GM21723 (cell line): ENCODE measurements at regions not wholly inside any gene's neighbourhood (a gene's known extent, or its start where the extent isn't known, plus 50 kb on each side); places are given as distances from the start of the nearest gene placed in this dataset.
A peak's percentile ranks its signal among the peaks of the same experiment; 100 is the strongest.

ENCODE experiments used
- ATAC-seq: cut with Tn5 transposase; IDR thresholded peaks from one replicate; pipeline ENCODE4 v1.9.1; 2021; ENCODE audit warnings: mild to moderate bottlenecking, moderate library complexity; ENCODE audit not compliant: unreplicated experiment

GRCh38 chr9:18333157-18333556 is 140.8 kb upstream of the ADAMTSL1 start:
- no peak for ATAC-seq

GRCh38 chr9:18335825-18336224 is 138.1 kb upstream of the ADAMTSL1 start:
- no peak for ATAC-seq

DNA sequence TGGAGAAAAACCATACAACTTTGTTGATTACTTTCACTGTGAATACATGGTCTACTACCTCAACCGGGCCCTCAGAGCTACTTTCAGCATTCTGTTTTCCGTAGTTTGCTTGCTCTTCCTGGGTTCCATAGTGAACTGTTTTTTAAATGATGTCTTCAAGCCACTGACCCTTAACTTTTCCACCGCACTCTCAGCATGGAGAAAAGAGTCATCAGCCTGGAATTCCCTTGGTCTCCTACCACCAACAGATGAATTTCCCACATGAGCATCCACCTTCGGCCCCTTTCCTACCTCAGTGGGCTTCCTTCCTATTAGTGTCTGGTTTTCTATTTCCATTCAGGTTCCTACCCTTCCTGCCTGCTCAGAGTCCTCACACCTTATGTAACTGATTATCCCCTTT is 135.9 kb upstream of the ADAMTSL1 start:
- no peak for ATAC-seq

DNA sequence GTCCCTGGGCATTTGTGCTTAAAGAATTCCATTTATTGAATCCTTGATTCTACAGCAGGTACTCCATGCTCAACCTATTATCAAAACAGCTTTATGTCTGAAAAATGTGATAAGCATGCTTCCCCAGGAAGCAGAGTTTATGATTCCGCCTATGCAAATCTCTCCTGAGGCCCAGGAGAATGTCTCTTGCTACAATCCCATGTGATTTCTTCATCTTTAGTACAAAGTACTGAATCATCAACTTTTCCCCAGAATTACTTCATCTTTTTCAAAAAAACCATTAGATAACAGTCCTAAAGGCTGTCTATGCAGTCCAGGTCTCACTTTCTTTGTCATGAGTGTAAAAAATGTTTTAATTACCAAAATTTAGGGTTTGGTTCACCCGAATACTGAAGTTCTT is 130.2 kb upstream of the ADAMTSL1 start:
- ATAC-seq = no peak

- ATAC-seq = no peak
Measured at GRCh38 chr9:18346745-18347144, 127.2 kb upstream of the ADAMTSL1 start.

- ATAC-seq = no peak
Measured at GRCh38 chr9:18347386-18348082, 126.4 kb upstream of the ADAMTSL1 start.

DNA sequence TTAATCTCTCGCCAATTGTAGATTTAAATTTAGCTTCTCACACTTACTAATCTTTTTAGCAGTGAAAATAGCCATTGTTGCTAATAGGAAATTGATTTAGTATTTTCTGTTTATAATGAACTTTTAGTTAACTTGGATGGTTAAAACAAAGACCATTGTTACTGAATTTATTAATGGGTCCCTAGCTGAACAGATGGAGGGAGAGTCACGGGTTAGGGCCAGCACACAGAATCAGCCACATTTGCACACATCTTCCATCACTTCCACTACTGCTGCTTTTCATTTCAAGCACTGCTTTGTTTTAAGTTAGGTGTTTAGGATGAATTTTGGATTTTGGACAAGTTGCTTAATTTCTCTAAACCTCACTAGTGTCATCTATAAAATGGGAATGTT is 125.9 kb upstream of the ADAMTSL1 start:
- no peak for ATAC-seq

GRCh38 chr9:18349530-18349929 is 124.4 kb upstream of the ADAMTSL1 start:
- ATAC-seq = no peak

GRCh38 chr9:18350036-18350435 is 123.9 kb upstream of the ADAMTSL1 start:
- ATAC-seq = no peak

GRCh38 chr9:18350995-18351595 is 122.9 kb upstream of the ADAMTSL1 start:
- ATAC-seq = no peak

- no peak for ATAC-seq
Measured at GRCh38 chr9:18352711-18353110, 121.2 kb upstream of the ADAMTSL1 start.

DNA sequence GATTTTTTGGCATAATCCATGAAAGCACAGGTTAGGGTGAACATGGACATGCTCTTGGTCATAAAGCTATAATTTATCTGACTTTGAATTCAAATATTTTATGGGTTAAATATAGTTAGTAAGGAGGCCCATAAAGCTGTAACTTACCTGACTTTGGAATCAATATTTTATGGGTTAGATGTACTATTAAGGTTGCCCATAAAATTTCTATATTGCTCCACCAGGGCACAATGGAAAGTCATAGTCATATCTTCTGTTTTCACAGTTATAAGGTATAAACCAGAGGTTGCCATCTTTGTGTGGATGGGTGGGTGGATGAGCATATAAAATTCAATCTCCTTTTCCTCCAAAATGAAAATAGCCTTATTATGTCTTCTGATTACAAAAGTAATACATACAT is 120.5 kb upstream of the ADAMTSL1 start:
- ATAC-seq = no peak

DNA sequence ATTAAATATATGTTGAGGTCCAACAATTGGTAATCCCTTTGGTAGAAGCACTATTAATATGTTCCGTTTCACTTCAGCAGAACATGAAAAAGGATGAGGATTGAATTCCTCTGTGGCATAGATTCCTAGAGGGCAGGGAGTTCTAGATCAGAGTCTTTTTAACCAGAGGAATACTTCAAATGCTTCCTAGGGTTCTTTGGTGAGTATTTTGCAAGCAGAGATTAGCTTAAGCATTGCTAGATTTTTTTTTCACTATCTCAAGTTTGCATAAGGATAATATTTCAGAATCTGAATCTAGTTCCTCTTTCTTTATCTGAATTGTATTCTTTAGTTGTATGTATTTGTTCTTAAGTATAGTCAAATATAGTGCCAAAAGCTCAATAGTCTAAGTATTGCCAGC is 116.6 kb upstream of the ADAMTSL1 start:
- no peak for ATAC-seq

GRCh38 chr9:18358325-18358724 is 115.6 kb upstream of the ADAMTSL1 start:
- no peak for ATAC-seq

DNA sequence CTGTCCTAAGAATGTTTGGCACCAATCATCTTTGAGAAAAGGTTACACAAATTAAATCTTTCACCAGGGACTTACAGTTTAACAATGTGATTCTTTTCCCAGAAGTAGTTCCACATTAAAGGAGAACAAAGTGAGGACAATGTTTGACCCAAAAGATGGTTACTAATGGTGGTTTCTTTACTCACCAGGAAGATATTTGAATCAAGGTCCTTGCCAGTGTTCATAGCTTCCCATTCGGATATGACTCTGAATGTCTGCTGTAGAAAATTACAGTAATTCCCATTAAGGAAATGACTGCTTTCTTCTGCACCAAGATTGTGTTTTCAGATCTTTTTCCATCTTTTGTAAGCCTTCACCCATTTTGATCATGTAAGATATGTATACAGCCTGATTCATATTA is 114.6 kb upstream of the ADAMTSL1 start:
- no peak for ATAC-seq

- ATAC-seq = no peak
Measured at GRCh38 chr9:18360005-18360404, 113.9 kb upstream of the ADAMTSL1 start.

- ATAC-seq = no peak
Measured at GRCh38 chr9:18361646-18362045, 112.3 kb upstream of the ADAMTSL1 start.

DNA sequence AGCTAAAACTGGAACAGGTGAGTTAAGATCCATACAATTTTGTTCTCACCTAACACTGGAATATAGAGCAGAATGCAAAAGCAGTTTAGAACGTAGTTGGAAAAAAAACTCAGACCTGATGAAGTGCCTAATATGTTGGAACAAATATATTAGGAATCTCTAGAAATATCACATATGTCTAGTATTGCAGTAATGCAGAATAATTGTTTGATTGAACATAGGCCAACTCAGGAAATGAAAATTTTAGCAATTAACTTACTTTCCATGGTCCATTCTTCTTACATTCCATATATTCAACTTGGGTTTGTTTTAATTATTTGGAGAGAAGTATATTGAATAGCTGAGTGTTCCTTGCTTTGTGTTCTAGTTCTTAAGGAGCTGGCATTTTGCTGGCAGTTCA is 111.8 kb upstream of the ADAMTSL1 start:
- no peak for ATAC-seq

DNA sequence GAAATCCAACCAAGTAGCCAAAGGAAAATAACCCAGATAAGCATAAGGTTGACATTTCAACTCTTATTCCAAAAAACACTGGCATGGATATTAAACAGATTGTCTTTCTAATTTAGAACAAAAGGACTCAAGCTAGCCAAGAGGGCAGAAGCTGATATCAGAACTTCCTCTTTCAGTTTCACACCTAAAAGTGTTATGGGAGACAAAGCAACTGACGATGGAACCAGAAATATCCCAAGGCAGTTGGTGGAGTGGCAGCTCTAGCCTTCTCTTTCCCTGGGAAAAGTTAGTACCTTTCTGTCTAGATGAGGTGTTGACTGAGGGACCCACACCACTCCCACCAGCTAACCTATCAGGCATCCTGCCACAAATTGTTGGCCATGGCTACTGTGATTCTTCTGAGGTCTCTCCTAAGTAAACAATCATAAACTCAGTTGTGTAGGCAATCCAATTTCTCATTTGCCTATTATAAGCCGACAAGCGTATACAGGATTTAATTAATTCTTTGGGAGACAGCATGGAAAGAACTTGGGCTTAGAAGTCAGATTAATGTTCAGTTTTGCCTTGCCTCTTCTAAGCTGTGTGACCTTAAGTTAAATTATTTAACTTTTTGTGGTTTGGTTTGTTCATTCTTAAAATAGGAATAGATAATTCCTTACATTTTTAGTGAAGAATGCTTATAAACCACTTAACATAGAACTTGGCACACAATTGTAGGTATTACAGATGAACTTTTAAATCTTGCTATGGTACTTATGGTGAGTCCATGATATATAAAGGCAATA is 110.9 kb upstream of the ADAMTSL1 start:
- no peak for ATAC-seq

DNA sequence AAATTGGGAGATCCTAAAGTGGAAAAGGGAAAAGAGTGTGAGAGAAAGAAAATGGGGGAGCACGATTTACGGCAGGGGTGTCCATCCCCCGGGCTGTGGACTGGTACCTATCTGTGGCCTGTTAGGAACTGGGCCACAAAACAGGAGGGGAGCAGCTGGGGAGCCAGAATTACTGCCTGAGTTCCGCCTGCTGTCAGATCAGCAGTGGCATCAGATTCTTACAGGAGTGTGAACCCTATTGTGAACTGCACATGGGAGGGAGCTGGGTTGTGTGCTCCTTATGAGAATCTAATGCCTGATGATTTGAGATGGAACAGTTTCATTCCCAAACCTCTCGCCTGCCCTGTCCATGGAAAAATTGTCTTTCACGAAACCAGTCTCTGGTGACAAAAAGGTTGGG is 108.3 kb upstream of the ADAMTSL1 start:
- ATAC-seq = no peak

GRCh38 chr9:18366184-18366583 is 107.8 kb upstream of the ADAMTSL1 start:
- peak; percentile 72 for ATAC-seq

- no peak for ATAC-seq
Measured at GRCh38 chr9:18368206-18368605, 105.7 kb upstream of the ADAMTSL1 start.
